Uterus (tissue), 3 donors: ENCODE measurements at regions not wholly inside any gene's neighbourhood (a gene's known extent, or its start where the extent isn't known, plus 50 kb on each side); places are given as distances from the start of the nearest gene placed in this dataset.

Experiments
- DNase-seq, 2 donors: peaks; one replicate each; pipeline ENCODE4 v3.0.0-alpha.2; 2019 to 2020
- H3K27ac ChIP-seq, 2 donors: fragments of 200-600 bp; sonication (generic); 1 replicate in 1 of 2; 2 replicates in 1 of 2; pipeline ENCODE4 v1.5.1; 2016 to 2018
- H3K27me3 ChIP-seq, 2 donors: fragments of 200-600 bp; sonication (generic); one replicate each; pipeline ENCODE4 v1.5.1; 2018 to 2019; ENCODE audit warnings: control low read depth in 1 of 2
- H3K36me3 ChIP-seq, 2 donors: fragments of 200-600 bp; sonication (generic); one replicate each; pipeline ENCODE4 v1.5.1; 2019; ENCODE audit warnings: control low read depth in 1 of 2
- H3K4me1 ChIP-seq, 2 donors: fragments of 200-600 bp; sonication (generic); one replicate each; pipeline ENCODE4 v1.5.1; 2018 to 2019; ENCODE audit warnings: control low read depth in 1 of 2
- H3K4me3 ChIP-seq, 2 donors: fragments of 200-600 bp; sonication (generic); 1 replicate in 1 of 2; 2 replicates in 1 of 2; pipeline ENCODE4 v1.5.1; 2018 to 2019; ENCODE audit warnings: mild to moderate bottlenecking in 1 of 2
- H3K9me3 ChIP-seq, 2 donors: fragments of 200-600 bp; sonication (generic); one replicate each; pipeline ENCODE4 v1.5.1; 2019; ENCODE audit warnings: control low read depth in 1 of 2
- CTCF ChIP-seq, 4 experiments: fragments of 200-600 bp in 2 of 4; fragments of 450-650 bp in 2 of 4; sonication (generic) in 2 of 4; IDR thresholded peaks; one replicate each; pipeline ENCODE4 v1.5.1; 2016 to 2019; ENCODE audit warnings: antibody characterized with exemption in 4 of 4, mild to moderate bottlenecking in 2 of 4, moderate library complexity in 1 of 4
- POLR2A ChIP-seq, 2 donors: fragments of 450-650 bp; IDR thresholded peaks; one replicate each; pipeline ENCODE4 v1.6.1; 2016; ENCODE audit warnings: antibody characterized with exemption in 2 of 2, mild to moderate bottlenecking in 1 of 2, moderate library complexity in 1 of 2
- intact Hi-C: fragments of 100-400 bp; cut with DNase I; formaldehyde crosslinking; loops from one replicate; pipeline ENCODE4 v1.15.1; 2023; ENCODE audit warnings: low total_unique reads
- donor health status: DM: yes; HTN: yes; CAD: no.

- no peak for DNase-seq
- intact Hi-C loops, result no loop called here
- H3K27me3 ChIP-seq, result no peaks in the 10 kb centered on the region
- no peaks in the 10 kb centered on the region for H3K9me3 ChIP-seq
- H3K36me3 ChIP-seq, result no peaks in the 10 kb centered on the region
- H3K4me1 ChIP-seq, result no peaks in the 10 kb centered on the region
- H3K27ac ChIP-seq, result no peak overlapping the region
- TF ChIP-seq POLR2A (IDR thresholded peaks at IDR 0.05) (no peak), CTCF (IDR thresholded peaks at IDR 0.05) (no peak)
- H3K4me3 ChIP-seq, result no peak overlapping the region
Observed at GRCh38 chrX:8906299-8906938, 105.2 kb upstream of the FAM9A start.

- no peaks in the 10 kb centered on the region for H3K4me1 ChIP-seq
- no peaks in the 10 kb centered on the region for H3K9me3 ChIP-seq
- H3K27ac ChIP-seq, result no peak overlapping the region
- intact Hi-C loops, result no loop called here
- no peak for TF ChIP-seq CTCF (IDR thresholded peaks at IDR 0.05)
- no peak for TF ChIP-seq POLR2A (IDR thresholded peaks at IDR 0.05)
- DNase-seq, result no peak
- no peaks in the 10 kb centered on the region for H3K27me3 ChIP-seq
- no peaks in the 10 kb centered on the region for H3K36me3 ChIP-seq
- H3K4me3 ChIP-seq, result no peak overlapping the region
Observed at GRCh38 chrX:8897259-8897658, 96.1 kb upstream of the FAM9A start.

- H3K9me3 ChIP-seq, result no peaks in the 10 kb centered on the region
- intact Hi-C loops, result no loop called here
- H3K4me3 ChIP-seq, result no peak overlapping the region
- no peak for DNase-seq
- no peaks in the 10 kb centered on the region for H3K36me3 ChIP-seq
- no peaks in the 10 kb centered on the region for H3K27me3 ChIP-seq
- H3K27ac ChIP-seq, result no peak overlapping the region
- TF ChIP-seq CTCF (IDR thresholded peaks at IDR 0.05), result no peak
- no peak for TF ChIP-seq POLR2A (IDR thresholded peaks at IDR 0.05)
- H3K4me1 ChIP-seq, result no peaks in the 10 kb centered on the region
Observed at GRCh38 chrX:8890794-8891193, 89.6 kb upstream of the FAM9A start.

- H3K27ac ChIP-seq, result no peak overlapping the region
- no peak overlapping the region for H3K4me3 ChIP-seq
- H3K27me3 ChIP-seq, result no peaks in the 10 kb centered on the region
- intact Hi-C loops, result no loop called here
- DNase-seq, result no peak
- no peaks in the 10 kb centered on the region for H3K36me3 ChIP-seq
- H3K9me3 ChIP-seq, result no peaks in the 10 kb centered on the region
- no peaks in the 10 kb centered on the region for H3K4me1 ChIP-seq
- TF ChIP-seq CTCF (IDR thresholded peaks at IDR 0.05) (no peak), POLR2A (IDR thresholded peaks at IDR 0.05) (no peak)
Observed at GRCh38 chrX:8887004-8887403, 85.8 kb upstream of the FAM9A start.

- no peaks in the 10 kb centered on the region for H3K27me3 ChIP-seq
- no peaks in the 10 kb centered on the region for H3K36me3 ChIP-seq
- no peaks in the 10 kb centered on the region for H3K9me3 ChIP-seq
- TF ChIP-seq CTCF (IDR thresholded peaks at IDR 0.05) (no peak), POLR2A (IDR thresholded peaks at IDR 0.05) (no peak)
- H3K4me1 ChIP-seq, result no peaks in the 10 kb centered on the region
- intact Hi-C loops, result no loop called here
- no peak for DNase-seq
- H3K27ac ChIP-seq, result no peak overlapping the region
- H3K4me3 ChIP-seq, result no peak overlapping the region
Observed at GRCh38 chrX:8879750-8880149, 78.6 kb upstream of the FAM9A start.
